Natural killer cell treated with Interleukin-12 subunit alpha and Interleukin-12 subunit beta and Interleukin-15 and Interleukin-18, amount 100 ng/mL, for 72 hours (primary cell): ENCODE measurements at regions not wholly inside any gene's neighbourhood (a gene's known extent, or its start where the extent isn't known, plus 50 kb on each side); places are given as distances from the start of the nearest gene placed in this dataset.
"Not testable (repeated sequence)": the region's sequence is repeated elsewhere in the genome, so short reads cannot be mapped to it uniquely, and the experiment has no call there.

Source experiments
- ATAC-seq, 2 donors: fragments of 150-1000 bp; cut with Tn5 transposase in 1 of 2; sonication (Bioruptor Pico), chemical (Tn5 transposase) in 1 of 2; 2 replicates each; pipeline ENCODE4 v1.10.0; 2021
- DNase-seq: peaks from one replicate; pipeline ENCODE4 v3.0.0; 2022; ENCODE audit warnings: low spot score
- H3K27ac Mint-ChIP-seq, 2 donors: 1 replicate in 1 of 2; 2 replicates in 1 of 2; pipeline ENCODE4 v1.8.0; 2022; ENCODE audit warnings: mixed read lengths in 2 of 2, mild to moderate bottlenecking in 1 of 2, moderate library complexity in 1 of 2
- H3K27me3 Mint-ChIP-seq, 2 donors: 1 replicate in 1 of 2; 2 replicates in 1 of 2; pipeline ENCODE4 v1.8.0; 2022; ENCODE audit warnings: mixed read lengths in 2 of 2
- H3K36me3 Mint-ChIP-seq: one replicate; pipeline ENCODE4 v1.8.0; 2022; ENCODE audit warnings: mixed read lengths
- H3K4me1 Mint-ChIP-seq, 2 donors: 1 replicate in 1 of 2; 2 replicates in 1 of 2; pipeline ENCODE4 v1.8.0; 2022; ENCODE audit warnings: low read depth in 2 of 2, mixed read lengths in 2 of 2, mild to moderate bottlenecking in 1 of 2
- H3K4me3 Mint-ChIP-seq: one replicate; pipeline ENCODE4 v1.8.0; 2022; ENCODE audit warnings: mixed read lengths
- H3K9me3 Mint-ChIP-seq: 2 replicates; pipeline ENCODE4 v1.8.0; 2022; ENCODE audit warnings: mixed read lengths

GRCh38 chr10:33965795-33966581 lies 631.5 kb upstream of the NRP1 start:
- Mint-ChIP-seq H3K36me3 (peaks cover 14% of the 10 kb centered on the region), H3K27me3 (peaks cover 6 to 23% of the 10 kb centered on the region in 2 donors), H3K27ac (no peak overlapping the region), H3K9me3 (peaks cover 3% of the 10 kb centered on the region), H3K4me3 (no peak overlapping the region), H3K4me1 (no peaks in the 10 kb centered on the region)
- DNase-seq (no peak), ATAC-seq (no peak)

GRCh38 chr10:33963729-33964128 lies 629.3 kb upstream of the NRP1 start:
- no peaks in the 10 kb centered on the region for H3K9me3 Mint-ChIP-seq
- no peaks in the 10 kb centered on the region for H3K4me1 Mint-ChIP-seq
- no peak for DNase-seq
- no peak for ATAC-seq
- peaks cover 2 to 8% of the 10 kb centered on the region in 2 donors for H3K27me3 Mint-ChIP-seq
- H3K27ac Mint-ChIP-seq = no peak overlapping the region
- H3K36me3 Mint-ChIP-seq = peaks cover 5% of the 10 kb centered on the region
- H3K4me3 Mint-ChIP-seq = no peak overlapping the region

GRCh38 chr10:33956322-33956721 lies 621.9 kb upstream of the NRP1 start:
- peaks cover 8 to 15% of the 10 kb centered on the region in 2 donors for H3K27me3 Mint-ChIP-seq
- H3K9me3 Mint-ChIP-seq, H3K36me3 Mint-ChIP-seq, H3K4me1 Mint-ChIP-seq, ATAC-seq, DNase-seq, H3K27ac Mint-ChIP-seq, H3K4me3 Mint-ChIP-seq: not testable (repeated sequence)

- Mint-ChIP-seq H3K36me3 (no peaks in the 10 kb centered on the region), H3K4me1 (no peaks in the 10 kb centered on the region), H3K27ac (no peak overlapping the region), H3K27me3 (peaks cover 8 to 17% of the 10 kb centered on the region in 2 donors), H3K4me3 (no peak overlapping the region), H3K9me3 (peaks cover 5% of the 10 kb centered on the region)
- ATAC-seq = no peak
- DNase-seq = no peak
Observed at GRCh38 chr10:33955676-33956075, 621.2 kb upstream of the NRP1 start.

DNA sequence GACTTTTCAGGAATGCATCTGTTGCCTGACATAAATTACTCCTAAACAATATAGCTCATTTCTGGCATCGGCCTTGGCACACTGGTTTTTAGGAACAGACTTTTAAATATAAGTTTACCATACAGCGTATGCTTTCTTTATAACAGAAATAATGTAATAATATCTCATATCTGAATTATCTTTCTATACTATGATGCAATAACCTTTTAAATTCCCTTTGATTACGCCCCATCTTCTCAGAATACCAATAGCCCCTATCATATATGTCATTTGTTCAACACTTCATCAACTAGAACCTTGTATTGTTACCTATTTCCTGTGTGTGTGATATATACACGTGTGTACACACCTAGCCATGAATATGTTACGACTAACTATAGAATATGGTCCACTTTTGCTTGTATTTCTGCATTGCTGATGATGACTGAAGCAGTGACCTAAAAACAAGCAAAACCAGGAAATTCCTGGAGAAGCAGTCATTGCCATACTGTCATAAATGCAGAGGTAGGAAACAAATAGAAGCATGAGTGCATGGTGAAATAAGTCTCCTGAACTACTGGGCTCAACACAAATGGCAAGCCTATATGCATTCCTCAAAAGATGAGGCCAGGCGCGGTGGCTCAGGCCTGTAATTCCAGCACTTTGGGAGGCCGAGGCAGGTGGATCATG lies 618.4 kb upstream of the NRP1 start:
- Mint-ChIP-seq H3K9me3 (peaks cover 5% of the 10 kb centered on the region), H3K27ac (no peak overlapping the region), H3K36me3 (no peaks in the 10 kb centered on the region), H3K4me3 (no peak overlapping the region), H3K27me3 (peaks cover 8 to 14% of the 10 kb centered on the region in 2 donors), H3K4me1 (no peaks in the 10 kb centered on the region)
- DNase-seq (no peak), ATAC-seq (no peak)

GRCh38 chr10:33950206-33950605 lies 615.7 kb upstream of the NRP1 start:
- H3K4me1 Mint-ChIP-seq = no peaks in the 10 kb centered on the region
- H3K27ac Mint-ChIP-seq = no peak overlapping the region
- ATAC-seq (no peak), DNase-seq (no peak)
- H3K9me3 Mint-ChIP-seq = no peaks in the 10 kb centered on the region
- no peak overlapping the region for H3K4me3 Mint-ChIP-seq
- H3K36me3 Mint-ChIP-seq = no peaks in the 10 kb centered on the region
- peaks cover 8 to 9% of the 10 kb centered on the region in 2 donors for H3K27me3 Mint-ChIP-seq

DNA sequence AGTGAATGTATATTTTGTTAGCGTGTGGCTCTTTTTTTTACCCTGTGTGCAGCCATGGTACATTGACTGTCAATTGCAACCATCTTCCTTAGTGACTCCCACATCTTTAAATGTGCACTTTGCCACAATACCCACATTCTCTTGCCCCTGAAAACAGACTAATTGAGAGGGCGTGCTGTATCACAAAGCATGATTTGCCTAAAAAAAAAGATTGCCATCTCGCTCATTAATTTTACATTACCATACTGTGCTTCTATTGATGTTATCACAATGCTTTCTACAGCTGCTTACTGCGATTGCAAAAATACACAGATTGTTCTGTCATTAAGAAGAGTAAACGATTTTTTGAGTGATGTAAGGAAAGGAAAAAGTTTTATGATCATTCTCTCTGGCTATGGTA lies 613.1 kb upstream of the NRP1 start:
- H3K27me3 Mint-ChIP-seq = peaks cover 16% of the 10 kb centered on the region in 2 donors
- H3K9me3 Mint-ChIP-seq = no peaks in the 10 kb centered on the region
- H3K36me3 Mint-ChIP-seq = no peaks in the 10 kb centered on the region
- H3K4me3 Mint-ChIP-seq = no peak overlapping the region
- ATAC-seq (no peak), DNase-seq (no peak)
- no peaks in the 10 kb centered on the region for H3K4me1 Mint-ChIP-seq
- no peak overlapping the region for H3K27ac Mint-ChIP-seq

- DNase-seq = no peak
- no peaks in the 10 kb centered on the region for H3K4me1 Mint-ChIP-seq
- H3K36me3 Mint-ChIP-seq = no peaks in the 10 kb centered on the region
- no peak overlapping the region for H3K27ac Mint-ChIP-seq
- no peaks in the 10 kb centered on the region for H3K9me3 Mint-ChIP-seq
- ATAC-seq = no peak
- H3K4me3 Mint-ChIP-seq = no peak overlapping the region
- H3K27me3 Mint-ChIP-seq = peaks cover 8 to 9% of the 10 kb centered on the region in 2 donors
Observed at GRCh38 chr10:33945051-33945450, 610.6 kb upstream of the NRP1 start.

- Mint-ChIP-seq H3K36me3 (no peaks in the 10 kb centered on the region), H3K27me3 (peaks cover 8 to 12% of the 10 kb centered on the region in 2 donors), H3K9me3 (no peaks in the 10 kb centered on the region)
Observed at GRCh38 chr10:33942508-33942907, 608.0 kb upstream of the NRP1 start.

GRCh38 chr10:33939892-33940291 lies 605.4 kb upstream of the NRP1 start:
- Mint-ChIP-seq H3K9me3 (no peaks in the 10 kb centered on the region), H3K27me3 (peaks cover 8 to 13% of the 10 kb centered on the region in 2 donors), H3K4me1 (no peaks in the 10 kb centered on the region), H3K27ac (no peak overlapping the region), H3K36me3 (no peaks in the 10 kb centered on the region), H3K4me3 (no peak overlapping the region)
- ATAC-seq (no peak), DNase-seq (no peak)

More at GRCh38 chr10:33942508-33942907, 608.0 kb upstream of the NRP1 start:
- Mint-ChIP-seq H3K4me1 (no peaks in the 10 kb centered on the region), H3K27ac (no peak overlapping the region), H3K4me3 (no peak overlapping the region)
- no peak for ATAC-seq
- DNase-seq = no peak

- Mint-ChIP-seq H3K9me3 (no peaks in the 10 kb centered on the region), H3K27me3 (peaks cover 8 to 13% of the 10 kb centered on the region in 2 donors), H3K36me3 (no peaks in the 10 kb centered on the region), H3K4me1 (no peaks in the 10 kb centered on the region), H3K4me3 (no peak overlapping the region), H3K27ac (no peak overlapping the region)
- DNase-seq (no peak), ATAC-seq (no peak)
Observed at GRCh38 chr10:33939410-33939809, 604.9 kb upstream of the NRP1 start.

- no peak overlapping the region for H3K27ac Mint-ChIP-seq
- peaks cover 0 to 8% of the 10 kb centered on the region in 2 donors for H3K27me3 Mint-ChIP-seq
- DNase-seq (no peak), ATAC-seq (no peak)
- H3K4me1 Mint-ChIP-seq = no peaks in the 10 kb centered on the region
- H3K4me3 Mint-ChIP-seq = no peak overlapping the region
- no peaks in the 10 kb centered on the region for H3K36me3 Mint-ChIP-seq
- H3K9me3 Mint-ChIP-seq = no peaks in the 10 kb centered on the region
Observed at GRCh38 chr10:33938001-33938400, 603.5 kb upstream of the NRP1 start.

GRCh38 chr10:33937036-33937730 lies 602.7 kb upstream of the NRP1 start:
- ATAC-seq = peak in 1 of 2 donors; percentile 15
- H3K27ac Mint-ChIP-seq = no peak overlapping the region
- H3K4me3 Mint-ChIP-seq = no peak overlapping the region
- peaks cover 5 to 8% of the 10 kb centered on the region in 2 donors for H3K27me3 Mint-ChIP-seq
- no peaks in the 10 kb centered on the region for H3K36me3 Mint-ChIP-seq
- no peaks in the 10 kb centered on the region for H3K9me3 Mint-ChIP-seq
- no peak for DNase-seq
- no peaks in the 10 kb centered on the region for H3K4me1 Mint-ChIP-seq

DNA sequence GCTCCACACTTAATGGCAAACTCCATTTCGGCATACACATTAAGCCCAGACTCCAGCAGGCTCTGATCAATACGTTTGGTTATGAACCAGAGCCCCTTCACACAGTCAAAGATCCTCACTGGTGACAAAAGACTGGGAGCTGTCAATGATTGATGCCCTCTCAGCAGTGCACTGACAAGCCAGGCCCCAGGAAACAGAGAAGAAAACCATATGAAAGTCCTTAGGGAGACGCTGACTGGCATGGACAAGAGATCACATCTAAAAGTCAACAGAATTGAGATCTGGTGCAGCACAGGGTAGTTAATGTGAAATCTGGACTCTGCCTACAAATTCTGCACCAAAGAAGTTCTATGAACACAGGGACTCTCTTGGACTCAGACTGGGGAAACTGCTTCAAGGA lies 600.9 kb upstream of the NRP1 start:
- no peak overlapping the region for H3K27ac Mint-ChIP-seq
- H3K4me3 Mint-ChIP-seq = no peak overlapping the region
- H3K4me1 Mint-ChIP-seq = peaks cover 0 to under 1% of the 10 kb centered on the region in 2 donors
- peaks cover 8 to 13% of the 10 kb centered on the region in 2 donors for H3K27me3 Mint-ChIP-seq
- no peak for ATAC-seq
- H3K36me3 Mint-ChIP-seq = no peaks in the 10 kb centered on the region
- no peak for DNase-seq
- no peaks in the 10 kb centered on the region for H3K9me3 Mint-ChIP-seq
